ENCODE measurements at regions not wholly inside any gene's neighbourhood (a gene's known extent, or its start where the extent isn't known, plus 50 kb on each side); places are given as distances from the start of the nearest gene placed in this dataset.
"Not testable (repeated sequence)": the region's sequence is repeated elsewhere in the genome, so short reads cannot be mapped to it uniquely, and the experiment has no call there.

- DNase-seq (ENCODE audit: extremely low read depth in 1 of 2, low read depth in 1 of 2): no peak
These were observed 131.7 kb upstream of the TNP1 start for GRCh38 chr2:216991563-216991962.

GRCh38 chr2:216989340-216990129 is 129.7 kb upstream of the TNP1 start:
- DNase-seq (ENCODE audit: extremely low read depth in 1 of 2, low read depth in 1 of 2): no peak

GRCh38 chr2:216987252-216987821 is 127.5 kb upstream of the TNP1 start:
- DNase-seq (ENCODE audit: extremely low read depth in 1 of 2, low read depth in 1 of 2): no peak

GRCh38 chr2:216985658-216986141 is 125.8 kb upstream of the TNP1 start:
- no peak for DNase-seq (ENCODE audit: extremely low read depth in 1 of 2, low read depth in 1 of 2)

GRCh38 chr2:216984937-216985336 is 125.1 kb upstream of the TNP1 start:
- DNase-seq (ENCODE audit: extremely low read depth in 1 of 2, low read depth in 1 of 2): no peak

GRCh38 chr2:216981951-216982350 is 122.1 kb upstream of the TNP1 start:
- not testable (repeated sequence) for DNase-seq (ENCODE audit: extremely low read depth in 1 of 2, low read depth in 1 of 2)

- not testable (repeated sequence) for DNase-seq (ENCODE audit: extremely low read depth in 1 of 2, low read depth in 1 of 2)
These were observed 120.6 kb upstream of the TNP1 start for GRCh38 chr2:216980510-216980909.

GRCh38 chr2:216974321-216975302 is 114.7 kb upstream of the TNP1 start:
- no peak for DNase-seq (ENCODE audit: extremely low read depth in 1 of 2, low read depth in 1 of 2)

GRCh38 chr2:216971593-216971992 is 111.7 kb upstream of the TNP1 start:
- DNase-seq (ENCODE audit: extremely low read depth in 1 of 2, low read depth in 1 of 2): no peak

GRCh38 chr2:216970359-216970915 is 110.6 kb upstream of the TNP1 start:
- DNase-seq (ENCODE audit: extremely low read depth in 1 of 2, low read depth in 1 of 2): no peak

GRCh38 chr2:216967889-216968288 is 108.0 kb upstream of the TNP1 start:
- DNase-seq (ENCODE audit: extremely low read depth in 1 of 2, low read depth in 1 of 2): no peak

GRCh38 chr2:216960671-216961268 is 100.9 kb upstream of the TNP1 start:
- DNase-seq (ENCODE audit: extremely low read depth in 1 of 2, low read depth in 1 of 2): no peak

GRCh38 chr2:216959433-216959832 is 99.6 kb upstream of the TNP1 start:
- DNase-seq (ENCODE audit: extremely low read depth in 1 of 2, low read depth in 1 of 2): no peak

- no peak for DNase-seq (ENCODE audit: extremely low read depth in 1 of 2, low read depth in 1 of 2)
These were observed 97.1 kb upstream of the TNP1 start for GRCh38 chr2:216956820-216957493.

GRCh38 chr2:216951171-216951570 is 91.3 kb upstream of the TNP1 start:
- no peak for DNase-seq (ENCODE audit: extremely low read depth in 1 of 2, low read depth in 1 of 2)

GRCh38 chr2:216950547-216950946 is 90.7 kb upstream of the TNP1 start:
- DNase-seq (ENCODE audit: extremely low read depth in 1 of 2, low read depth in 1 of 2): no peak

GRCh38 chr2:216949700-216950413 is 90.0 kb upstream of the TNP1 start:
- DNase-seq (ENCODE audit: extremely low read depth in 1 of 2, low read depth in 1 of 2): no peak

- no peak for DNase-seq (ENCODE audit: extremely low read depth in 1 of 2, low read depth in 1 of 2)
These were observed 87.2 kb upstream of the TNP1 start for GRCh38 chr2:216947055-216947454.

GRCh38 chr2:216944733-216945132 is 84.9 kb upstream of the TNP1 start:
- DNase-seq (ENCODE audit: extremely low read depth in 1 of 2, low read depth in 1 of 2): no peak
